Non-pigmented ciliary epithelial cell (primary cell): ENCODE measurements at regions not wholly inside any gene's neighbourhood (a gene's known extent, or its start where the extent isn't known, plus 50 kb on each side); places are given as distances from the start of the nearest gene placed in this dataset.
"Not testable (repeated sequence)": the region's sequence is repeated elsewhere in the genome, so short reads cannot be mapped to it uniquely, and the experiment has no call there.

Source experiments
- DNase-seq: peaks from one replicate; pipeline ENCODE4 v3.0.0-alpha.2; 2010; ENCODE audit warnings: low read depth

DNA sequence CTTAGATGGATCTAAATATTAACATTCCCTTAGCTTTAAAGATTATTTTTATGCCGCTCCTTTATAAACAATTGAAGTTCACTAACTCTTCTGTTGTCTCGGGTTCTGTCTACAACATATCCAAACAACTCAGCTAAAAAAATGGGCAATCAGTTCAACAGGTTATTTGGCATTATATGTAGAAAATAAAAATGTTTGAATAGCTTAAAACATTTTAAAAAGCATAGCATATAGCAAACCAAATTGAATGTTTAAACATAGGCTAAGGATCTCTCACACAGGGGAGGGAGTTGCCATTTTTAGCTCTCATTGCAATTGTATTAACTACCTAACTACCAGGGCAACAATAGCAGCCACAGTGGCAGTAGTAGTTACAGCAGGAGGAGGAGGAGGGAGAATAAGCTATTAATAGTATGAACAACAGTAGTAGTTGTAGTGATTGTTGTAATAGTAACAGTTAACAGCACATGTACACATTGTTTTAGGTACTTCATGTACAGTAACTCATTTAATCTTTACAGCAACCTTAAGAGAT lies 404.2 kb downstream of the KCNRG start:
- no peak for DNase-seq

DNA sequence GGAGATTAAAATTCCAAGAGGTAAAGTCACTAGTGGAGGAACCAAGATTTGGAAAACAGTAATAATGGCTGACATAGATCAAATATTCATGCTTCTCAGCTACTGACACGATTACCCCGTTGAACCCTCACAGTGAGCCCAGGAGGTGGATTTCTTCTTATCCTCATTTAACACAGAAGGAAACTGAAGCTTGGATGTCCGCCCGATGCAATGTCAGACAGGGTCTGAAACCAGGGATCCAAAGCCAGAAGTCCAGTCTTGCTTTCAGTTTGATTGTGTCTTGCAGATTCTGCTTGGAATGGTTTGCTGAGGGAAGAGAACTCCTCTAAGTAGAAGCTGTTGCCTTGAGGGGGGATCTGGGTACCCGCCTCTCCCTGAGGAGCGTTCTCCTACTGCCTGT lies 404.7 kb downstream of the KCNRG start:
- DNase-seq, result no peak

- DNase-seq, result no peak
Measured at GRCh38 chr13:50420718-50421472, 405.7 kb downstream of the KCNRG start.

DNA sequence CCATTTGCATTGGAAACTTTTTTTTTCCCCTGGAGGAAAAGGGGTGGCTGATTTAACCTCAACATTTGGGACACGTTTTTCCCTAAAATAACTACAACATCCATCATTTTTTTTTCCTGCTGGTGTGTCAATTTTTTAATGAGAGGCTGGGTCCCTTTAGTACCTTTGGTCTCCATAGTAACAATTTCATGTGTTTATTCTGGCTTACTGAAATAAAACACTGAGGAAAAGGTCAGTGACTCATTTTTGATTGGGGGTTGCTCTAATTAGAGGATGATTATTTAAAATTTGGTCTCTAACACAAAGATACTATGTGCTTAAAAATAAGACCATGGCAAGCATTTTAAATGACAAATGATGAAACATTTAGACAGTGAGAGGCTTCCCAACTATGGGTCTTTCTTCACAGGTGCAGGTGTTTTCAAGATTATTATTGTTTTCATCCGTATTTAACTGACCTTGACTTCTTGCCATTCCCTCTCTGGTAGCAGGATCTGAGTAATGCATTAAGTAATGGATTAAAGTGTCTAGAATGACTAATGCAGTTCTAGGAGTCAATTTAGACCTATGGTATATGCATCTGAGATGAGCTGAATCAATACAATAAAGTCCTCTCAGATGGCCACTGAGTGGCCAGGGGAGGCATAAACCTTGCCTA lies 406.4 kb downstream of the KCNRG start:
- DNase-seq, result no peak

- no peak for DNase-seq
Measured at GRCh38 chr13:50422181-50423148, 407.2 kb downstream of the KCNRG start.

- no peak for DNase-seq
Measured at GRCh38 chr13:50424993-50425392, 409.7 kb downstream of the KCNRG start.

DNA sequence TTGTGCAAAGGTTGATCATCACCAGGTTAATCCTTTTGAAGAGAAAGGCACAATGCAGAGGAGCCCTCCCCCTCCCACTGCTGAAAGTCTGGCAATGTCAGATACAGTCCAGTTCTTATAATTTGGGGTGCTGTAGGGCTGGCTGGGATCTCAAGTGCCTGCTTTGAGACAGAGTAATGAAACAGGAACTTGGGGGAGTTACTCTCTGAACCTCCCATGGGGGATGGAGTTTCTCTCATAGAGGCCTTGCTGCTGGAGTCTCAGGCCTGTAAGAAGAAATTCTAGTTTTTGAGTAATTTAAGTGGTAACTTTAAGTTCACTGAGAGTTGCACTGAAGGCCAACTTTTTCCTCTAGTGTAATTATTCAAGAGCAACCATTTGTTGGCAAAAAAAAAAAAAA lies 410.5 kb downstream of the KCNRG start:
- DNase-seq, result no peak

- DNase-seq, result no peak
Measured at GRCh38 chr13:50426927-50427326, 411.7 kb downstream of the KCNRG start.

DNA sequence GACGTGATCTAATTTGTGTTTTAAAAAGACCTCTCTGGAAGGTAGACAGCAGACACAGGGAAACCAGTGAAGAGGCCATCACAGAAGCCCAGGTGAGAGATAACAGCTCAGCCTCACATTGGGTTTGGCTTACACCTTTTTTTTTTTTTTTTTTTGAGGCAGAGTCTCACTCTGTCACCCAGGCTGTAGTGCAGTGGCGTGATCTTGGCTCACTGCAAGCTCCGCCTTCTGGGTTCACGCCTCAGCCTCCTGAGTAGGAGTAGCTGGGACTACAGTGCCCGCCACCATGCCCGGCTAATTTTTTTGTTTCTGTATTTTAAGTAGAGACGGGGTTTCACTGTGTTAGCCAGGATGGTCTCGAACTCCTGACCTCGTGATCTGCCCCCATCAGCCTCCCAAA lies 412.3 kb downstream of the KCNRG start:
- not testable (repeated sequence) for DNase-seq

DNA sequence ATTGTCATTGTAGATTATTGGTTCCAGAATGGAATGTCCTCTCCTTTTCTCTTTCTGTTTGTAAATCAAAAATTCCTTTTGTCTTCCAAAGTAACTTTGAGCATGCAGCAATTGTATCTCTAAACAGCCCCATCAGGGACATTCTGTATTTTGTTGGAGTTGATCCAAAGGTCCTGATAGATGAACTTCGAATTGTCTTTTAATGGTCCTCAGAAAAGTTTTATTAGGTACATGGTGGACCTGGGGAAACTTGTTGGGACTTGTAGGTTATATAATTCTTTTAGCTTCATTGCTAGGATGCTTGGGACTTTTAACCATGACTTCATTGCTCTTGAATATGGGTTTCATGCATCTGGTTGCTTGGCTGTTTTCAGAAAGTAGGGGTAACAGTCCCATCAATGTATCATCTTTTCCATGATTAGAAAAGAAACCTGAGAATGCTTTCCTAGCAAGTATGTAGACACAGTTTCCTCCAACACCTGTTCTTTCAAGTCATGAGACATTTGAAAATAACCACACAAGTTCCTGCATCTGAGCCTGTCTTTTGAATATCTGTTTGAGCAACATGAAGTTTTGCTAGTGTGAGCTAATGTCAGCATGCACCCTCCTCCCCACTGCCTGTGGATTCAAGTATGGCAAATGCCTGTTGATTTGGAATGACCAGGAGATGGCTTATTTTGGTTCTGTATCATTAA lies 413.1 kb downstream of the KCNRG start:
- DNase-seq, result no peak

- no peak for DNase-seq
Measured at GRCh38 chr13:50435011-50435410, 408.5 kb downstream of the DLEU7 start.

DNA sequence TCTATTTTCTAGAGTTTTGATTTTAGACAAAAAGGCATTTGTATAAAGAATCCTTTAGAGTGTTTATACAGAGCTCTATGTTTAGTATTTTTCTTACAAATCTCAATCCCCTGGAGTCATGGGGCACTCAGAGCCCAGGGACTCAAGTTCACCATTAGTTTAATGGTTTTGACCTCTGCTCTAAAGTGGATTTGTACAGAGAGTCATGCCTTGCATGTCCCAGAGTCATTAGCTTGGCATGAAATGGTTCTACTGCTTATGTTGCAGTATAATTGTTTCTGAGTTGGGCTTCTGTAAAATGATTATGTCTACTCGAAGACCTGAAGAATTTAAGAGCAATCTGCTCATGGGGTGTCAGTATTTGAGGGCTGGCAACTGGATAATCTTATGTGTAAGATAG lies 406.2 kb downstream of the DLEU7 start:
- no peak for DNase-seq

DNA sequence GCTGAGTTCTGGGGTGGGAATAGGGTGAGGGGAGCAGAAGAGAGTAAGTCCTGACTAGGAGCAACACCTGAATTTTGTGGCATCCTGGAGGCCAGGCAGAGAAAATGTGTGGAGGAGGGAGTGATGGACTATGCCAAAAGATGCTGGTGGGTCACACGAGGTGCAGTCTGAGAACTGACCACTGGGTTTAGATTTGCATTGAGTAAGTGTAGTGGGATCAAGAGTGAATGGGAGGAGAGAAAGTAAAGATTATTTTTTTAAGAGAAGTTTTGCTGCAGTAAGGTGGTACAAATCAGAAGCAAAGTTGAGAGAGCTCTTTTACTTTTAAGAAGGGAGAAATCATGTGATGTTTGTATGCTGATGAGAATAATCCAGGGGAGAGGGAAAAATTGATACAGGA lies 405.1 kb downstream of the DLEU7 start:
- DNase-seq, result no peak

GRCh38 chr13:50441130-50441529 lies 402.4 kb downstream of the DLEU7 start:
- no peak for DNase-seq

DNA sequence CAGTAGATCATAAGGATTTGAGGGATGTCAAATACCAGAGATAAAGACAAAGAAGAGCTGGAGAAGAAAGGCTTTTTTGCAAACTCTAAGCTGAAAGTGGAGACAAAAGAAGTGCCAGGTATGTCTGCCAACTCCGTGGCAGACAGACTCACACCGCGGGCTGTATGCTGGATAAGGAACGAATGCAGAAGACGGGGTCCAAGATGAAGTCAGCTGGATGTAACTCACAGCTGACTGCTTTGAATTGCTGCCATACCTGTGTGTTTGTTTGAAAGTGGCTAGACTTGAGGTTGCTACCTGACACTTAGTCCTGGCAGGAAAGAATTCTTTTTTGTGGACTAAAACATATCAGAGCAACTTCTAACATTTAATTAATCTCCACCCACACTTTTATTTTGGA lies 398.8 kb downstream of the DLEU7 start:
- no peak for DNase-seq

DNA sequence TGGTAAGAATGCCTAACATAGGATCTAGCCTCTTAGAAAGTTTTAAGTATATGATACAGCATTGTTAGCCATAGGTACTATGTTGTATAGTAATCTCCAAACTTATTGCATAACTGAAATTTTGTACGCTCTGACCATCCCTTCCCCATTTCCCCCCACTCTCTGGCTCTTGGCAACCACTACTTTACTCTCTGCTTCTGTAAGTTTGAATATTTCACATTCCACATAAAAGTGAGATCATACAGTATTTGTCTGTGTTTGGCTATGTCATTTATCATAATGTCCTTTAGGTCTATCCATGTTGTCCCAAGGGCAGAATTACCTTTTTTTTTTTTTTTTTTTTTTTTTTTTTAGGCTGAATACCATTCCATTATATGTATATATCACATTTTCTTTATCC lies 396.9 kb downstream of the DLEU7 start:
- DNase-seq, result no peak

DNA sequence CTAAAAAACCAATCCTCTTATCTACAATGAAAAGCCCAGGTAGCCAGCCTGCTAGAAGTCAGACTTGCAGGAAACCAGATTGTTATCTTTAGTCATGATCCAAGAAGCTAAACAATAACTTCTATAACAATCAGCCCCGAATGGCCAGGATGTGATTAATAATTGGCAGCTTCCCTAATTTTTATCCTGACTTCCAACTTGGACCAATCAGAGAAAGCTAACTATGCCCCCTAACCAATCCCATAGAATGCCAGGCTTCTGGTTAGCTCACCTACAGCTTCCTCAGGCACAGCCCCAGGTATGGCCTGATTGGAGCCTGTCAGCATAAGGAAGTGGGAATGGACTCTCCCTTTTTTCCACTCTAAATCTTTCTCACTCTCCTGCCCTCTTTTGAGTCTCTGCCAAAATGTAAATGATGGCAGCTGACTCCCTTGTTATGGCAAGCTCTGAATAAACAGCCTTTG lies 394.9 kb downstream of the DLEU7 start:
- DNase-seq, result no peak

- DNase-seq, result no peak
Measured at GRCh38 chr13:50449465-50449864, 394.0 kb downstream of the DLEU7 start.

DNA sequence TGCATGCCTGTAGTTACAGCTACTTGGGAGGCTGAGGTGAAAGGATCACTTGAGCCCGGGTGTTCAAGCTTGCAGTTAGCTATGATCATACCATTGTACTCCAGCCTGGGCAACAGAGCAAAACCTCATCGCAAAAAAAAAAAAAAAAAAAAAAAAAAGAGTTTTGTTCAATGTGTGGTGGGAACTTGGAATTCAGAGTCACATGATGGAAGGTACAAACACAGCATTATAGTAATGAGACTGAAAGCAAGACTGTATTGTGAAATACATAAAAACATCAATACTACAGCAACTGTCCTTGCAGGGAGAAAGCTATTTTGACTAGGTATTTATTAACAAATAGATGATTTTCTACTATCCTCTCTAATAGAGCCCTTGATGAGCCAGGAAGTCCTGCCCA lies 393.2 kb downstream of the DLEU7 start:
- no peak for DNase-seq

- no peak for DNase-seq
Measured at GRCh38 chr13:50451609-50452008, 391.9 kb downstream of the DLEU7 start.

GRCh38 chr13:50452028-50452427 lies 391.5 kb downstream of the DLEU7 start:
- no peak for DNase-seq

DNA sequence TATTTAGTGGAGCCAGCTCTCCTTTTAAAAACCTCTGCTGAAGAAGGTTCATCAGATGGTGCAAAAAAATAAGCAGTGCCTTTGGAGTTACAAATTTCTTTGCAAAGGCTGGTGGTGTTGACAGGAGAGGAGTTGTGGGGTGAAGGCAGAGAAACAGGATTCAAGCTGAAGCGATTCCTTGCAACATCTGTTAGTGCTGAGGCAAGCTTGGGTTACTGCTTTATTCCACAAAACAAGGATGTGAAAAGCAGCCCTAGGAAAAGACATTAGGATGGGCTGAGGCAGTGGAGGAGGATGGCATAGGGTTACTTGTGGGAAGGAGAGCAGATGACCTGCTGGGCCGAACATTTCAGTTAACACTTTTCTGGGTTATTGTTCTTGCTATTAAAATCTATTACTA lies 390.7 kb downstream of the DLEU7 start:
- no peak for DNase-seq
